ENCODE measurements at regions not wholly inside any gene's neighbourhood (a gene's known extent, or its start where the extent isn't known, plus 50 kb on each side); places are given as distances from the start of the nearest gene placed in this dataset.

DNA sequence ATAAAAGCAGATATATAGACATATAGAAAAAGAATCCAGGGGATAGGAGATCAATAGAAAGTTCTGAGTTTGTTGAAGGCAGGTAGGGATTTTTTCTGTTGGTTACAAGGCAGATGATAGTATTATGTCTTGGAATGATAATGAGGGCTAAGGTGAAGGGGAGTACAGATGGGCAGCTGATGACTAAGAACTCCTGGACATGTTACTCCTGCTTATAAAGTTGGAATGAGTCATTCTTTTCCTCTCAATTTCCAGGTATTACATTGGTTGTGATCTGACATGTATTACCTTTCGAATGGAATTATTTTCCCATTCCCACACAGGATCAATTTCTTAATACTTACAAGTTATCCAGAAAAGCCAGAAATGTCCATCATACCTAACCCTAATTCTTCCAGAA, 545.2 kb upstream of the MGAT4C start:
- Histone ChIP-seq H3K9me3 (ENCODE audit: low read length) (no peaks in the 10 kb centered on the region), H3K79me2 (replicated peaks; ENCODE audit: insufficient read depth, low read length) (no peaks in the 10 kb centered on the region), H3K9me2 (ENCODE audit: insufficient read depth, low read length) (no peaks in the 10 kb centered on the region), H3K27me3 (ENCODE audit: insufficient read depth, low read depth, low read length) (no peaks in the 10 kb centered on the region), H3K4me2 (ENCODE audit: low read length) (no peak overlapping the region), H3F3A (ENCODE audit: insufficient read depth, low read length, poor library complexity, severe bottlenecking) (no peaks in the 10 kb centered on the region), H3K4me3 (ENCODE audit: low read length) (no peak overlapping the region), H3K36me3 (ENCODE audit: insufficient read depth, low read length) (no peaks in the 10 kb centered on the region), H2AFZ (ENCODE audit: low read depth, low read length) (no peak overlapping the region), H4K20me1 (ENCODE audit: insufficient read depth) (no peaks in the 10 kb centered on the region), H3K27ac (ENCODE audit: low read length) (no peak overlapping the region), H3K9ac (ENCODE audit: low read length) (no peak overlapping the region)
- TF ChIP-seq, protein P1, sequence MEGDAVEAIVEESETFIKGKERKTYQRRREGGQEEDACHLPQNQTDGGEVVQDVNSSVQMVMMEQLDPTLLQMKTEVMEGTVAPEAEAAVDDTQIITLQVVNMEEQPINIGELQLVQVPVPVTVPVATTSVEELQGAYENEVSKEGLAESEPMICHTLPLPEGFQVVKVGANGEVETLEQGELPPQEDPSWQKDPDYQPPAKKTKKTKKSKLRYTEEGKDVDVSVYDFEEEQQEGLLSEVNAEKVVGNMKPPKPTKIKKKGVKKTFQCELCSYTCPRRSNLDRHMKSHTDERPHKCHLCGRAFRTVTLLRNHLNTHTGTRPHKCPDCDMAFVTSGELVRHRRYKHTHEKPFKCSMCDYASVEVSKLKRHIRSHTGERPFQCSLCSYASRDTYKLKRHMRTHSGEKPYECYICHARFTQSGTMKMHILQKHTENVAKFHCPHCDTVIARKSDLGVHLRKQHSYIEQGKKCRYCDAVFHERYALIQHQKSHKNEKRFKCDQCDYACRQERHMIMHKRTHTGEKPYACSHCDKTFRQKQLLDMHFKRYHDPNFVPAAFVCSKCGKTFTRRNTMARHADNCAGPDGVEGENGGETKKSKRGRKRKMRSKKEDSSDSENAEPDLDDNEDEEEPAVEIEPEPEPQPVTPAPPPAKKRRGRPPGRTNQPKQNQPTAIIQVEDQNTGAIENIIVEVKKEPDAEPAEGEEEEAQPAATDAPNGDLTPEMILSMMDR (IDR thresholded peaks at IDR 0.05; ENCODE audit: poor library complexity, severe bottlenecking), result no peak
- no peak for TF ChIP-seq MXI1 (conservative IDR thresholded peaks at IDR 0.05; ENCODE audit: poor library complexity, severe bottlenecking)
- TF ChIP-seq EZH2 (IDR thresholded peaks at IDR 0.05; ENCODE audit: borderline replicate concordance, insufficient read depth, low read length, poor library complexity, severe bottlenecking), result no peak
- TF ChIP-seq POLR2AphosphoS5 (IDR thresholded peaks at IDR 0.05), result no peak
- TF ChIP-seq, protein P2, sequence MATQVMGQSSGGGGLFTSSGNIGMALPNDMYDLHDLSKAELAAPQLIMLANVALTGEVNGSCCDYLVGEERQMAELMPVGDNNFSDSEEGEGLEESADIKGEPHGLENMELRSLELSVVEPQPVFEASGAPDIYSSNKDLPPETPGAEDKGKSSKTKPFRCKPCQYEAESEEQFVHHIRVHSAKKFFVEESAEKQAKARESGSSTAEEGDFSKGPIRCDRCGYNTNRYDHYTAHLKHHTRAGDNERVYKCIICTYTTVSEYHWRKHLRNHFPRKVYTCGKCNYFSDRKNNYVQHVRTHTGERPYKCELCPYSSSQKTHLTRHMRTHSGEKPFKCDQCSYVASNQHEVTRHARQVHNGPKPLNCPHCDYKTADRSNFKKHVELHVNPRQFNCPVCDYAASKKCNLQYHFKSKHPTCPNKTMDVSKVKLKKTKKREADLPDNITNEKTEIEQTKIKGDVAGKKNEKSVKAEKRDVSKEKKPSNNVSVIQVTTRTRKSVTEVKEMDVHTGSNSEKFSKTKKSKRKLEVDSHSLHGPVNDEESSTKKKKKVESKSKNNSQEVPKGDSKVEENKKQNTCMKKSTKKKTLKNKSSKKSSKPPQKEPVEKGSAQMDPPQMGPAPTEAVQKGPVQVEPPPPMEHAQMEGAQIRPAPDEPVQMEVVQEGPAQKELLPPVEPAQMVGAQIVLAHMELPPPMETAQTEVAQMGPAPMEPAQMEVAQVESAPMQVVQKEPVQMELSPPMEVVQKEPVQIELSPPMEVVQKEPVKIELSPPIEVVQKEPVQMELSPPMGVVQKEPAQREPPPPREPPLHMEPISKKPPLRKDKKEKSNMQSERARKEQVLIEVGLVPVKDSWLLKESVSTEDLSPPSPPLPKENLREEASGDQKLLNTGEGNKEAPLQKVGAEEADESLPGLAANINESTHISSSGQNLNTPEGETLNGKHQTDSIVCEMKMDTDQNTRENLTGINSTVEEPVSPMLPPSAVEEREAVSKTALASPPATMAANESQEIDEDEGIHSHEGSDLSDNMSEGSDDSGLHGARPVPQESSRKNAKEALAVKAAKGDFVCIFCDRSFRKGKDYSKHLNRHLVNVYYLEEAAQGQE (IDR thresholded peaks at IDR 0.05; ENCODE audit: borderline replicate concordance), result no peak
- no peak for TF ChIP-seq SMC3 (conservative IDR thresholded peaks at IDR 0.05; ENCODE audit: poor library complexity)
- no peak for TF ChIP-seq RAD21 (conservative IDR thresholded peaks at IDR 0.05)
- no peak for TF ChIP-seq TAF1 (IDR thresholded peaks at IDR 0.05; ENCODE audit: low read depth)
- TF ChIP-seq EP300 (conservative IDR thresholded peaks at IDR 0.05; ENCODE audit: poor library complexity, severe bottlenecking), result no peak

GRCh38 chr12:86799616-86800015, 543.4 kb upstream of the MGAT4C start:
- Histone ChIP-seq H4K20me1 (ENCODE audit: insufficient read depth) (no peaks in the 10 kb centered on the region), H3F3A (ENCODE audit: insufficient read depth, low read length, poor library complexity, severe bottlenecking) (no peaks in the 10 kb centered on the region), H3K9me2 (ENCODE audit: insufficient read depth, low read length) (no peaks in the 10 kb centered on the region), H3K79me2 (replicated peaks; ENCODE audit: insufficient read depth, low read length) (no peaks in the 10 kb centered on the region), H3K9me3 (ENCODE audit: low read length) (no peaks in the 10 kb centered on the region), H3K36me3 (ENCODE audit: insufficient read depth, low read length) (no peaks in the 10 kb centered on the region), H3K9ac (ENCODE audit: low read length) (no peak overlapping the region), H3K4me2 (ENCODE audit: low read length) (no peak overlapping the region), H2AFZ (ENCODE audit: low read depth, low read length) (no peak overlapping the region), H3K27me3 (ENCODE audit: insufficient read depth, low read depth, low read length) (no peaks in the 10 kb centered on the region), H3K27ac (ENCODE audit: low read length) (no peak overlapping the region), H3K4me3 (ENCODE audit: low read length) (no peak overlapping the region)
- TF ChIP-seq EZH2 (IDR thresholded peaks at IDR 0.05; ENCODE audit: borderline replicate concordance, insufficient read depth, low read length, poor library complexity, severe bottlenecking), result no peak
- TF ChIP-seq RAD21 (conservative IDR thresholded peaks at IDR 0.05), result no peak
- TF ChIP-seq MXI1 (conservative IDR thresholded peaks at IDR 0.05; ENCODE audit: poor library complexity, severe bottlenecking), result no peak
- TF ChIP-seq POLR2AphosphoS5 (IDR thresholded peaks at IDR 0.05), result no peak
- TF ChIP-seq, protein P2 (IDR thresholded peaks at IDR 0.05; ENCODE audit: borderline replicate concordance), result no peak
- TF ChIP-seq EP300 (conservative IDR thresholded peaks at IDR 0.05; ENCODE audit: poor library complexity, severe bottlenecking), result no peak
- no peak for TF ChIP-seq SMC3 (conservative IDR thresholded peaks at IDR 0.05; ENCODE audit: poor library complexity)
- no peak for TF ChIP-seq TAF1 (IDR thresholded peaks at IDR 0.05; ENCODE audit: low read depth)
- TF ChIP-seq, protein P1 (IDR thresholded peaks at IDR 0.05; ENCODE audit: poor library complexity, severe bottlenecking), result no peak

All from neural cell (in vitro differentiated cells).